ENCODE measurements at regions not wholly inside any gene's neighbourhood (a gene's known extent, or its start where the extent isn't known, plus 50 kb on each side); places are given as distances from the start of the nearest gene placed in this dataset.

- TF ChIP-seq POLR2A (IDR thresholded peaks at IDR 0.05; ENCODE audit: low read depth, low read length) (no peak), POLR2AphosphoS5 (IDR thresholded peaks at IDR 0.05; ENCODE audit: low read depth, low read length) (no peak), TAF1 (IDR thresholded peaks at IDR 0.05; ENCODE audit: borderline replicate concordance, low read depth, low read length) (no peak)
Observed at GRCh38 chr13:86932776-86933334, 738.3 kb upstream of the SLITRK5 start.
